ENCODE measurements at regions not wholly inside any gene's neighbourhood (a gene's known extent, or its start where the extent isn't known, plus 50 kb on each side); places are given as distances from the start of the nearest gene placed in this dataset.

DNA sequence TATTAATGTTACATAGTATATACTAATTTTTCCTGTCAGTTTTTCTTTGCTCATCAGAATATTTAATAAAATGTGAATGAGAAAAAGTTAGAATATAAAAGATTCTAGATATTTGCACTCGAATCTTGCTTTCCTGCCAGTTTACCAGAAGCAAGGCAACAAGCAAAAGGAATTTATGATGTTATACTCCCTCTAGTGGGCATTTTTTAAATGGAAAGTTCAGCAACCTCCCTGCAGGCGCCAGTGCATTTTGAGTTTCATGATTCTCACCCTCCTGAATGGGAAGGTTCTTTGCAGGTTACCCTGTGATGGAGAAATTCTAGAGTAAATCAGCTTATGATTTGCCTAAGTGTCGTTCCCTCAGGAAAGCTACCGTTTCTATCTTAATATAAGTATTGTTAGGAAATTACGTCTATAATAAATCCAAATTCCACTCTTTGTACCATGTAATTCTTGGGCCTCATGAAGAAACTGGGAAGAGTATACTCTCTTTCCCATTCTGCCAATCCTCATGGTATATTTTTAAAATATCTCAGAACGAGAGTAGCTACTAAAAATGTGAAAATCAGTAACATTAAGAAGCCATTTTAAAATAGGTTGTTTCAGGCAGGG, 350.0 kb downstream of the CRPPA start:
- Histone ChIP-seq H3F3A (ENCODE audit: insufficient read depth, low read length) (no peaks in the 10 kb centered on the region), H3K27ac (ENCODE audit: low read length) (no peak overlapping the region), H3K36me3 (replicated peaks; ENCODE audit: insufficient read depth, low read length) (no peaks in the 10 kb centered on the region), H3K9ac (ENCODE audit: low read length) (no peak overlapping the region), H3K9me2 (replicated peaks; ENCODE audit: insufficient read depth, low read length) (no peaks in the 10 kb centered on the region), H3K79me2 (ENCODE audit: low read length) (no peaks in the 10 kb centered on the region), H3K27me3 (replicated peaks; ENCODE audit: insufficient read depth, low read length) (no peaks in the 10 kb centered on the region), H3K9me3 (replicated peaks; ENCODE audit: insufficient read depth, low read length) (no peaks in the 10 kb centered on the region), H3K4me3 (ENCODE audit: low read length) (no peak overlapping the region), H3K4me2 (ENCODE audit: low read depth, low read length) (no peak overlapping the region), H3K4me1 (ENCODE audit: low read length) (no peaks in the 10 kb centered on the region), H4K20me1 (ENCODE audit: insufficient read depth, low read length) (no peaks in the 10 kb centered on the region), H2AFZ (ENCODE audit: low read length) (no peak overlapping the region)
- TF ChIP-seq EZH2phosphoT487 (IDR thresholded peaks at IDR 0.05; ENCODE audit: low read length) (no peak), CTCF (IDR thresholded peaks at IDR 0.05; ENCODE audit: low read length) (peak; percentile 69)
- DNase-seq: peak; percentile 72

- H3K9ac ChIP-seq (ENCODE audit: low read length): no peak overlapping the region
These were observed 350.5 kb downstream of the CRPPA start for GRCh38 chr7:16070806-16071205.

DNA sequence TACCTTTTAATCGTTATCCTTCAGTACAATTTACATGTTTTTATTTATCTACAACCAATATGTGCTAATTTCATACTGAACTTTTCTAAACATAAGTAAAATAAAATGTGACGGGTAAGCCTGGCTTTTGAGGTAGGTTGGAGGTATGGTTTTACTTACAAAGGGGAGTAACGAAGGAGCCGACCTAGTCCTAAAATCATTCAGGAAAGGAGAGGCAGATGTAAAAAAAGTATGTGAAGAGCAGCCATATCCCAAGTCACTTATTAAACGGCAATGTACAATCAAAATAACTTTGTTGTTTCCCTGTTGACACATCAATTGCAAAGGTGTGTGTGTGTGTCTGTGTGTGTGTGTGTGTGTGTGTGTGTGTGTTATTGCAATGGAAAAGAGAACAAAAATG, 351.3 kb downstream of the CRPPA start:
- no peaks in the 10 kb centered on the region for H3K79me2 ChIP-seq (ENCODE audit: low read length)
- no peak overlapping the region for H3K27ac ChIP-seq (ENCODE audit: low read length)

More at GRCh38 chr7:16070806-16071205, 350.5 kb downstream of the CRPPA start:
- Histone ChIP-seq H3F3A (ENCODE audit: insufficient read depth, low read length) (no peaks in the 10 kb centered on the region), H3K27me3 (replicated peaks; ENCODE audit: insufficient read depth, low read length) (no peaks in the 10 kb centered on the region), H3K36me3 (replicated peaks; ENCODE audit: insufficient read depth, low read length) (no peaks in the 10 kb centered on the region), H2AFZ (ENCODE audit: low read length) (no peak overlapping the region), H3K4me1 (ENCODE audit: low read length) (no peaks in the 10 kb centered on the region), H3K4me3 (ENCODE audit: low read length) (no peak overlapping the region), H3K27ac (ENCODE audit: low read length) (no peak overlapping the region), H3K79me2 (ENCODE audit: low read length) (no peaks in the 10 kb centered on the region), H3K9me2 (replicated peaks; ENCODE audit: insufficient read depth, low read length) (no peaks in the 10 kb centered on the region), H3K4me2 (ENCODE audit: low read depth, low read length) (no peak overlapping the region), H4K20me1 (ENCODE audit: insufficient read depth, low read length) (no peaks in the 10 kb centered on the region), H3K9me3 (replicated peaks; ENCODE audit: insufficient read depth, low read length) (no peaks in the 10 kb centered on the region)
- DNase-seq: no peak
- TF ChIP-seq EZH2phosphoT487 (IDR thresholded peaks at IDR 0.05; ENCODE audit: low read length): no peak
- TF ChIP-seq CTCF (IDR thresholded peaks at IDR 0.05; ENCODE audit: low read length): no peak
- TF ChIP-seq EZH2 (optimal IDR thresholded peaks at IDR 0.05; ENCODE audit: low read depth, low read length): no peak

More for the DNA sequence above, 351.3 kb downstream of the CRPPA start:
- no peak overlapping the region for H3K4me3 ChIP-seq (ENCODE audit: low read length)
- no peak for DNase-seq
- H3F3A ChIP-seq (ENCODE audit: insufficient read depth, low read length): no peaks in the 10 kb centered on the region
- no peaks in the 10 kb centered on the region for H4K20me1 ChIP-seq (ENCODE audit: insufficient read depth, low read length)
- H2AFZ ChIP-seq (ENCODE audit: low read length): no peak overlapping the region
- no peaks in the 10 kb centered on the region for H3K4me1 ChIP-seq (ENCODE audit: low read length)
- no peaks in the 10 kb centered on the region for H3K36me3 ChIP-seq (replicated peaks; ENCODE audit: insufficient read depth, low read length)
- H3K9ac ChIP-seq (ENCODE audit: low read length): no peak overlapping the region
- H3K27me3 ChIP-seq (replicated peaks; ENCODE audit: insufficient read depth, low read length): no peaks in the 10 kb centered on the region
- no peaks in the 10 kb centered on the region for H3K9me3 ChIP-seq (replicated peaks; ENCODE audit: insufficient read depth, low read length)
- TF ChIP-seq CTCF (IDR thresholded peaks at IDR 0.05; ENCODE audit: low read length) (no peak), EZH2 (optimal IDR thresholded peaks at IDR 0.05; ENCODE audit: low read depth, low read length) (no peak), EZH2phosphoT487 (IDR thresholded peaks at IDR 0.05; ENCODE audit: low read length) (no peak)
- H3K4me2 ChIP-seq (ENCODE audit: low read depth, low read length): no peak overlapping the region
- no peaks in the 10 kb centered on the region for H3K9me2 ChIP-seq (replicated peaks; ENCODE audit: insufficient read depth, low read length)

Measured in MM.1S (cell line).